ENCODE measurements at regions not wholly inside any gene's neighbourhood (a gene's known extent, or its start where the extent isn't known, plus 50 kb on each side); places are given as distances from the start of the nearest gene placed in this dataset.

- DNase-seq: no peak
These were observed 256.7 kb upstream of the TCF21 start for GRCh38 chr6:133632206-133632605.

- no peak for DNase-seq
These were observed 256.0 kb upstream of the TCF21 start for GRCh38 chr6:133632906-133633305.

- no peak for DNase-seq
These were observed 254.4 kb upstream of the TCF21 start for GRCh38 chr6:133634474-133634873.

DNA sequence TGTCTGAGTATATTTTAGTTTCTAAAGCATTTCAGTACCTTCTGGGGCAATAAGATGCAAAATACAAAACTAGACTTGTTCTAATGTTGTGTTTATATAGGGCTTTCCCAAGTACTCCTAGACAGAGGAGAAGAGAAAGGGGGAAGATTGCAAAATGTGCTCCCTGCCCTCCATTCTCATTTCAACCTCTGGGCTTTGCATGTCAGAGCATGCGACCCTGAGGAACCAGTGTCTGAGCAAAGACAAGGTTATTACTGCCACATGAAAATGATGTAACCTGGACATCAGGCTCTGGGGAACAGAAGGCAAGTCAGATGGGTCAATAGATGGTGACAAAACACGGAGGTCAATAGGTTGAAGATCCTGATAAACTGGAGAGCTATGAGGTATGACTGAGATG lies 253.5 kb upstream of the TCF21 start:
- DNase-seq: no peak

DNA sequence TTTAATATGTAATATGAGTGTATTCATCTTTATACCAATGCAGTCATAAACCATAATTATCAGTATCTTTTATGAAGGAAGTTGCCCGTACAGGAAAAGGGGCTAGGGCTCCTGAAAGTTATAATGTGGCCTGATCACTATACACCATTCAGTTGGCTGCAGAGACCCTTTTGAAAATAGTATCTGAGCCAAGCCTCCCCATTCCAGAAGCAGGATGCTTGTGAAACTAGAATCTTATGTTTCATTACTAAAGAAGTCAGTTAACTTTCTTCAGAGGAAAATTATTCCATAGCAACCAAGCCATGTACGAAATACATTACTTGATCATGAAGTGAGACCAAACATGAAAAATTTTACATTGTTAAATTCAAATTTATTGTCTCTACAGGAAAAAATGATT lies 251.5 kb upstream of the TCF21 start:
- DNase-seq: no peak

DNA sequence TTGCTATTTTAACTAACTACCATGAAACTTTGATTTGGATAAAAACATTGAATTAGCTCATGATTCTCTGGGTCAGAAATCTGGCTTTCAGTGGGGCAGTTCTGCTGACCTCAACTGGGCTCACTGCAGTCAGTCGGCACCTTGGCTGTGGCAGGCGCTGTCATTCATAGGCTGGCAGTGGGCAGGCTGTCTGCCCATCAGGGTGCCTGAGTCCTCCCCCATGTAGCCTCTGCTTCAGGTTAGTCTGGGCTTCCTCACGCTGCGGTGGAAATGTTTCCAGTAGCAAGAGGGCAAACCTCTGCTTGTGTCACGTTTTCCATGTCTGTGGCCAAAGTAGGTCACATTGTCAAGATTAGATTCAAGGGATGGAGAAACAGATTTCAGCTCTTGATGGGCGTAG lies 251.0 kb upstream of the TCF21 start:
- no peak for DNase-seq

DNA sequence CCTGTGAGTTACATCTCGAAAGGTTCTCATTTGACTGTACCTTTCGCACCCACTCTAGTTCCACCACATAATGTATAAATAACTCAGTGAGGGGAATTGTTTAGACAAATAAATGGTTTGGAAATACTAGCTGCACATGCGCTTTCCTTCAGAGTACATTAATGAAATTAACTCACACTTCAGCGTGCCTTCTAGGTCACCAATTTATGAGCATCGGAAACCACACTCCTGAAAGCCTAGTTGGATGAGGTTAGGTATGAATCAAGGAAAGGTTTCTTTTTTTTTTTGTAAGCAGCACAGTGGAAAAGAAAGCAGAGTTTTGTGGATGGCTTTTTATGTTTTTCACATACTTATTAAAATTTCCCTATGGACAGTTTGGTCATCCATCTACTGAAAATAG lies 247.8 kb upstream of the TCF21 start:
- no peak for DNase-seq

GRCh38 chr6:133644548-133644891 lies 244.4 kb upstream of the TCF21 start:
- no peak for DNase-seq

GRCh38 chr6:133644892-133645619 lies 243.9 kb upstream of the TCF21 start:
- no peak for DNase-seq

GRCh38 chr6:133645966-133646740 lies 242.8 kb upstream of the TCF21 start:
- DNase-seq: no peak

- DNase-seq: no peak
These were observed 240.3 kb upstream of the TCF21 start for GRCh38 chr6:133648581-133648980.

DNA sequence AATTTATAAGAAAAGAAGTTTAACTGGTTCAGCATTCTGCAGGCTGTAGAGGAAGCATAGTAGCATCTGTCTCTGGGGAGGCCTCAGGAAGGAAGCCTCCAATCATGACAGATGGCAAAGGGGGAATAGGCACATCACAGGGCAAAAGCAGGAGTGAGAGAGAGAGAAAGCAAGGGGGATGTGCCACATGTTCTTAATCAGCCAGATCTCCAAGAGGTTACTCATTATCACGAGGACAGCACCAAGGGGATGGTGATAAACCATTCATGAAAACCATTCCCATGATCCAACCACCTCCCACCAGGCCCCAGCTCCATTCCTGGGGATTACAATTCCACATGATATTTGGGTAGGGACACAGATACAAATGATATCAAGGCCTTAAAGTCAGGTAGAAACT lies 217.5 kb upstream of the TCF21 start:
- DNase-seq: no peak

- no peak for DNase-seq
These were observed 215.9 kb upstream of the TCF21 start for GRCh38 chr6:133673056-133673455.

DNA sequence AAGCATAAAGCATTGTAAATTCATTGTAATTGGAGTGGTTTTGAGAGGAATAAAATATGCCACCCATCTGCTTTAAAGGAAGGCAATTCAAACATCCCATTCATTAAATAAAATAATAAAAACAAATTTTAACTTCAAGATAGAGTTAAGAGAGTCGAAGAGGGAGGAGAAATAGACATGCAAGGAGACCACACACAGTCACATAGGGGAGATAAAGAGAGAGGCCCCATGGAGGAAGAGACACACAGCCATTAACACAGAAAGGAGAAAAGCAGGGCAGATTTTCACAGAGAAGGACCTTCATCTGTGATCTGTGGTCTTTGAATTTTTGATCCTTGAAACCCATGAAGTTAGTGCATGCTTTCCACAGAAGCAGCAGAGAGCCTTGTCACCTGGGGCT lies 214.3 kb upstream of the TCF21 start:
- DNase-seq: no peak

- no peak for DNase-seq
These were observed 207.9 kb upstream of the TCF21 start for GRCh38 chr6:133680994-133681393.

GRCh38 chr6:133681891-133682290 lies 207.0 kb upstream of the TCF21 start:
- DNase-seq: no peak

DNA sequence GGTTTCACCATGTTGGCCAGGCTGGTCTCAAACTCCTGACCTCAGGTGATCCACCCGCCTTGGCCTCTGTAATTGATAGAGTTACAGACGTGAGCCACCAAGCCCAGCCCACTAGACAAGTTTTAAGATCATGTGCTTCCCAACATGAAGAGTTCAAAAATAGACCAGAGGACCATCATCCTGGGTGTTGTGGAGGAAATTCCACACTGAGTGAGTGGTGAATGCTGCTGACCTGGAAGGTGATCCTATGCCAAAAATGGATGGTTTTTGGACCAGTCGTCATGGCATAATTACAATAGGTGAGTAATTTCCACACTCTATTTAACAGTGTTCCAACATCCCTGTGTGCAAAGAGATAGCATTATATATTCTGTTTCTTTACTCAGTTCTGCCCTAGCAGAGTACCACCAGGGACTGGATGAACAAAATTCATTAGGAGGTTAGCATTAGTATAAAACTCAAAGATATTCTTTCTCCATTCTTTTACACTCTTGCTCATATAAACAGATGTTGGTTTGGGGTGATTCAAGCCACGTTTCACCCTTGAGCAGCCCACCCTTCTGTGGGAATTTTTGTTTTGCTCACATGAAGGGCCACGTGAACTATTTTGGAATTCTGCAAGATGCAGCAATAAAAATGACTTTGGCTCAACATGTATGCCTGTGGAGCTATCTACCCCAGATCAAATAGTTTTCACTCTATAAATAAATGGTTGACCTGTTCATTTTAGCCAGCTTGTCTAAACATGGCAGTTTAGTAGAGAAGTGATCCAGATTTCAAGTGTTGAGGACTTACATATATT lies 206.2 kb upstream of the TCF21 start:
- DNase-seq: no peak

- no peak for DNase-seq
These were observed 205.7 kb upstream of the TCF21 start for GRCh38 chr6:133683308-133683580.

- DNase-seq: no peak
These were observed 205.3 kb upstream of the TCF21 start for GRCh38 chr6:133683606-133684005.

GRCh38 chr6:133688705-133689492 lies 200.0 kb upstream of the TCF21 start:
- DNase-seq: no peak

DNA sequence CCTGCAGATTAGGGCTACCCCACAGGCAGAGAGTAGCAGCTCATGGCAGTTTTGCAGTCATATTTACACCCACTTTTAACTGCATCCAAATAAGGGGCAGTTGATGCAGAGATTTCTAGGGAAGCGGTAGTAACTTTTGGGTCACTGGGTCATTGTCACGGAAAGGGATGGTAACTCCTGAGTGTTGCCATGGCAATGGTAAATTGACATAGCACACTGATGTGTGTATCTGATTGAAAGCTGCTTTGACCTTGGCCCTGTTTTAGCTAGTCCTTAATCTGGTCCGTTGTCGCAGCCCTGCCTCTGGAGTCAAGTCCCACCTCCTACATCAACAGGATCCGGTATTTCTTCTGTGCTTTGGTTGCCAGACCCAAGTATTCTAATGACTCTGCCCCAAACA lies 199.1 kb upstream of the TCF21 start:
- DNase-seq: no peak

- no peak for DNase-seq
These were observed 195.3 kb upstream of the TCF21 start for GRCh38 chr6:133693565-133693964.

GRCh38 chr6:133697185-133697584 lies 191.7 kb upstream of the TCF21 start:
- DNase-seq: no peak
